ENCODE measurements at regions not wholly inside any gene's neighbourhood (a gene's known extent, or its start where the extent isn't known, plus 50 kb on each side); places are given as distances from the start of the nearest gene placed in this dataset.

- TF ChIP-seq CTCF (conservative IDR thresholded peaks at IDR 0.05; ENCODE audit: low read length): no peak
- no peak for TF ChIP-seq EZH2phosphoT487 (IDR thresholded peaks at IDR 0.05; ENCODE audit: borderline replicate concordance, low read depth, low read length)
Observed at GRCh38 chr1:163842571-163842970, 520.8 kb downstream of the NUF2 start.
